ENCODE measurements at regions not wholly inside any gene's neighbourhood (a gene's known extent, or its start where the extent isn't known, plus 50 kb on each side); places are given as distances from the start of the nearest gene placed in this dataset.

- no peaks in the 10 kb centered on the region for H3K4me1 ChIP-seq (ENCODE audit: insufficient read depth, low read length)
- CTCF ChIA-PET (ENCODE audit: partially characterized antibody) = no interaction called here
- DNase-seq = no peak
- H3K27me3 Mint-ChIP-seq = no peaks in the 10 kb centered on the region
- H3K27me3 ChIP-seq (ENCODE audit: insufficient read depth, low read length) = no peaks in the 10 kb centered on the region
- no peaks in the 10 kb centered on the region for H3K36me3 ChIP-seq (ENCODE audit: insufficient read depth, low read length)
- no peaks in the 10 kb centered on the region for H3K4me1 Mint-ChIP-seq
- H3K4me3 Mint-ChIP-seq = no peak overlapping the region
- H3K27ac Mint-ChIP-seq = no peak overlapping the region
- POLR2A ChIA-PET (ENCODE audit: partially characterized antibody) = no interaction called here
- peaks cover 0 to 2% (median 0%) of the 10 kb centered on the region in 8 donors for H3K9me3 Mint-ChIP-seq
- no peaks in the 10 kb centered on the region for H3K36me3 Mint-ChIP-seq
- no peaks in the 10 kb centered on the region for H3K9me3 ChIP-seq (ENCODE audit: control insufficient read depth in 1 of 2, low read length in 2 of 2)
- intact Hi-C loops (cut with micrococcal nuclease) = no loop called here
- no peak overlapping the region for H3K27ac ChIP-seq (ENCODE audit: low read depth, low read length)
- H3K4me3 ChIP-seq (ENCODE audit: low read length in 2 of 2) = no peak overlapping the region
Measured at GRCh38 chr4:165630671-165631070, 242.4 kb upstream of the TLL1 start.

- Mint-ChIP-seq H3K4me1 (no peaks in the 10 kb centered on the region), H3K27ac (no peak overlapping the region), H3K27me3 (no peaks in the 10 kb centered on the region), H3K9me3 (peaks cover 0 to 3% (median 0%) of the 10 kb centered on the region in 8 donors), H3K36me3 (no peaks in the 10 kb centered on the region), H3K4me3 (no peak overlapping the region)
- H3K4me1 ChIP-seq (ENCODE audit: insufficient read depth, low read length) = no peaks in the 10 kb centered on the region
- intact Hi-C loops (cut with micrococcal nuclease) = no loop called here
- POLR2A ChIA-PET (ENCODE audit: partially characterized antibody) = no interaction called here
- CTCF ChIA-PET (ENCODE audit: partially characterized antibody) = no interaction called here
- DNase-seq = no peak
- H3K27me3 ChIP-seq (ENCODE audit: insufficient read depth, low read length) = no peaks in the 10 kb centered on the region
- H3K9me3 ChIP-seq (ENCODE audit: control insufficient read depth in 1 of 2, low read length in 2 of 2) = no peaks in the 10 kb centered on the region
- H3K36me3 ChIP-seq (ENCODE audit: insufficient read depth, low read length) = no peaks in the 10 kb centered on the region
- H3K27ac ChIP-seq (ENCODE audit: low read depth, low read length) = no peak overlapping the region
- H3K4me3 ChIP-seq (ENCODE audit: low read length in 2 of 2) = no peak overlapping the region
Measured at GRCh38 chr4:165631208-165631894, 241.7 kb upstream of the TLL1 start.

DNA sequence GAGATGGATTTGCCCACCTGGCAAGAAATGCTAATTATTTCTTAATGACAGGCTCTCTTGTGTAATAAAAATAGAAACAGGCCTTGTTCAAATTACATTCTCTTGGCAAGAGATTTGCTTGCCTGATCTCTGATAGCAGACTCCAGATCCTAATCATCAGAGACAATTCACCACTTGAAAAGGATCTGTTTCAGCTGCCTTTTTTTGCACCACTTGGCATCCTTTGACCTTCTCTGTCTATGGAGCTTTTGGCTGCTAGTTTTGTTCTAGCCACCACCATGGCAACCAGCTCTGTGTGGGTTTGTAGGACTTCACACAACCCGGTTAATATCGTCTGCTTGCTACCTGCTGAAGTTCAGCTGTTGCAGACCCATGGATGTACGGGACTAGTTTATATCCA is 241.1 kb upstream of the TLL1 start:
- CTCF ChIA-PET (ENCODE audit: partially characterized antibody) = no interaction called here
- intact Hi-C loops (cut with micrococcal nuclease) = no loop called here
- POLR2A ChIA-PET (ENCODE audit: partially characterized antibody) = no interaction called here
- H3K4me3 ChIP-seq (ENCODE audit: low read length in 2 of 2) = no peak overlapping the region
- H3K4me1 ChIP-seq (ENCODE audit: insufficient read depth, low read length) = no peaks in the 10 kb centered on the region
- H3K4me3 Mint-ChIP-seq = no peak overlapping the region
- no peaks in the 10 kb centered on the region for H3K36me3 ChIP-seq (ENCODE audit: insufficient read depth, low read length)
- H3K36me3 Mint-ChIP-seq = no peaks in the 10 kb centered on the region
- H3K9me3 Mint-ChIP-seq = peaks cover 0 to 4% (median 0%) of the 10 kb centered on the region in 8 donors
- H3K4me1 Mint-ChIP-seq = no peaks in the 10 kb centered on the region
- no peaks in the 10 kb centered on the region for H3K27me3 ChIP-seq (ENCODE audit: insufficient read depth, low read length)
- no peak for DNase-seq
- no peaks in the 10 kb centered on the region for H3K9me3 ChIP-seq (ENCODE audit: control insufficient read depth in 1 of 2, low read length in 2 of 2)
- no peak overlapping the region for H3K27ac ChIP-seq (ENCODE audit: low read depth, low read length)
- no peak overlapping the region for H3K27ac Mint-ChIP-seq
- H3K27me3 Mint-ChIP-seq = no peaks in the 10 kb centered on the region

DNA sequence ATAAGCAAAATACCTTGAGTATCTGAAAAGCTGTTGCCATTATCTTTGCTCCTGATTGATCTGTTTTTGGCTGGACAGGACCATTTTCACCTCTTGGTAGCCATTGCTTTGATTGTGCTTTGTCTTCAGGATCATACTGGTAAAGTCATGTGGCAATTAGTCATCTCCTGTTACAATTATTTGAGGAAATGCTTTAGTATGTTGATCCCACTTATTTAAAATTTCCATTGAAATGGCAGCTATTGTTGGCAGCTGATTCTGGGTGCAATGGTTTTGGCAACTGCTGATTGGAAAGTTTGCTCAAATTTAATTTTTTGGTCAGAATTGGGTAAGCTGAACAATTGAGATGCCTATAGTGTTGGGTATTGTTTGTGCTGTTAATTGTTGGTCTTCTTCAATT is 238.3 kb upstream of the TLL1 start:
- Mint-ChIP-seq H3K27ac (no peak overlapping the region), H3K27me3 (no peaks in the 10 kb centered on the region), H3K4me3 (no peak overlapping the region), H3K9me3 (peaks cover 0 to 4% (median 0%) of the 10 kb centered on the region in 8 donors), H3K36me3 (no peaks in the 10 kb centered on the region), H3K4me1 (no peaks in the 10 kb centered on the region)
- H3K4me1 ChIP-seq (ENCODE audit: insufficient read depth, low read length) = no peaks in the 10 kb centered on the region
- H3K9me3 ChIP-seq (ENCODE audit: control insufficient read depth in 1 of 2, low read length in 2 of 2) = no peaks in the 10 kb centered on the region
- H3K36me3 ChIP-seq (ENCODE audit: insufficient read depth, low read length) = no peaks in the 10 kb centered on the region
- DNase-seq = no peak
- intact Hi-C loops (cut with micrococcal nuclease) = no loop called here
- CTCF ChIA-PET (ENCODE audit: partially characterized antibody) = no interaction called here
- POLR2A ChIA-PET (ENCODE audit: partially characterized antibody) = no interaction called here
- no peak overlapping the region for H3K4me3 ChIP-seq (ENCODE audit: low read length in 2 of 2)
- no peaks in the 10 kb centered on the region for H3K27me3 ChIP-seq (ENCODE audit: insufficient read depth, low read length)
- no peak overlapping the region for H3K27ac ChIP-seq (ENCODE audit: low read depth, low read length)

DNA sequence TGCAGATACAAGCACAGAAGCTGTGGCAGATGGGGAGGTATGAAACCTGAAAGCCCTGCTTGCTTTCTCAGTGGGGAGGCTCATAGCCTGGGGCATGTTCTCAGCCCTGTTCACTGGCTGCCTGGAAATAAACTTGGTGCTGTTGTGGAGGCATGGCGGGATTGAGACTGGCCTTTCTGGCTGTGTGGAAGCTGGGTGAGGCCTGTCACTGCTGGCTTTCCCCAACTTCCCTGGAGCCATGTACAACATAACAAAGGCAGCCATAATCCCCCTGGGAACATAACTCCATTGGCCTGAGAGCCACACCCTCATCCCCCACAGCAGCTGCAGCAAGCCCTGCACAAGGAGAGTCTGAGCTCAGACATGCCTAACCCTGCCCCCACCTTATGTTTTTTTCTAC is 237.7 kb upstream of the TLL1 start:
- no peak overlapping the region for H3K4me3 Mint-ChIP-seq
- H3K4me3 ChIP-seq (ENCODE audit: low read length in 2 of 2) = no peak overlapping the region
- H3K4me1 ChIP-seq (ENCODE audit: insufficient read depth, low read length) = no peaks in the 10 kb centered on the region
- no peaks in the 10 kb centered on the region for H3K36me3 ChIP-seq (ENCODE audit: insufficient read depth, low read length)
- H3K27me3 Mint-ChIP-seq = no peaks in the 10 kb centered on the region
- intact Hi-C loops (cut with micrococcal nuclease) = no loop called here
- peak in 1 of 5 donors; percentile 28 for DNase-seq
- H3K27me3 ChIP-seq (ENCODE audit: insufficient read depth, low read length) = no peaks in the 10 kb centered on the region
- H3K4me1 Mint-ChIP-seq = no peaks in the 10 kb centered on the region
- ChIA-PET CTCF (ENCODE audit: partially characterized antibody) (no interaction called here), POLR2A (ENCODE audit: partially characterized antibody) (no interaction called here)
- H3K9me3 Mint-ChIP-seq = peaks cover 0 to 4% (median 0%) of the 10 kb centered on the region in 8 donors
- no peak overlapping the region for H3K27ac ChIP-seq (ENCODE audit: low read depth, low read length)
- H3K36me3 Mint-ChIP-seq = no peaks in the 10 kb centered on the region
- H3K27ac Mint-ChIP-seq = no peak overlapping the region
- H3K9me3 ChIP-seq (ENCODE audit: control insufficient read depth in 1 of 2, low read length in 2 of 2) = no peaks in the 10 kb centered on the region

DNA sequence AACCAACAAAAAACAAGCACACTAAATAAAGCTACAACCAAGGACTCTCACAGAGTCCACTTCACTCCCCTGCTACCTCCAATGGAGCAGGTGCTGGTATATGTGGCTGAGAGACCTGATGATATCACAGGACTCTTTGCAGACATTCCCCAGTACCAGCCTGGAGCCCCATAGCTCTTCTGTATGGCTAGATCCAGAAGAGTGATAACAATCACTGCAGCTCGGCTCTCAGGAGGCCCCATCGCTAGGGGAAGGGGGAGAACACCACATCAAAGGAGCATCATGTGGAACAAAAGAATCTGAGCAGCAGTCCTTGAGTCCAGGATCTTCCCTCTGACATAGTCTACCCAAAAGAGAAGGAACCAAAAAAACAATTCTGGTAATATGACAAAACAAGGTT is 237.1 kb upstream of the TLL1 start:
- no peaks in the 10 kb centered on the region for H3K27me3 Mint-ChIP-seq
- H3K4me3 Mint-ChIP-seq = no peak overlapping the region
- ChIA-PET CTCF (ENCODE audit: partially characterized antibody) (no interaction called here), POLR2A (ENCODE audit: partially characterized antibody) (no interaction called here)
- no peak overlapping the region for H3K27ac ChIP-seq (ENCODE audit: low read depth, low read length)
- no peaks in the 10 kb centered on the region for H3K36me3 Mint-ChIP-seq
- no peaks in the 10 kb centered on the region for H3K9me3 ChIP-seq (ENCODE audit: control insufficient read depth in 1 of 2, low read length in 2 of 2)
- DNase-seq = no peak
- H3K27me3 ChIP-seq (ENCODE audit: insufficient read depth, low read length) = no peaks in the 10 kb centered on the region
- peaks cover 0 to 4% (median 0%) of the 10 kb centered on the region in 8 donors for H3K9me3 Mint-ChIP-seq
- H3K27ac Mint-ChIP-seq = no peak overlapping the region
- H3K36me3 ChIP-seq (ENCODE audit: insufficient read depth, low read length) = no peaks in the 10 kb centered on the region
- H3K4me1 Mint-ChIP-seq = no peaks in the 10 kb centered on the region
- intact Hi-C loops (cut with micrococcal nuclease) = no loop called here
- no peak overlapping the region for H3K4me3 ChIP-seq (ENCODE audit: low read length in 2 of 2)
- H3K4me1 ChIP-seq (ENCODE audit: insufficient read depth, low read length) = no peaks in the 10 kb centered on the region

- Histone ChIP-seq H3K4me1 (ENCODE audit: insufficient read depth, low read length) (no peaks in the 10 kb centered on the region), H3K27ac (ENCODE audit: low read depth, low read length) (no peak overlapping the region), H3K4me3 (ENCODE audit: low read length in 2 of 2) (no peak overlapping the region), H3K27me3 (ENCODE audit: insufficient read depth, low read length) (no peaks in the 10 kb centered on the region), H3K9me3 (ENCODE audit: control insufficient read depth in 1 of 2, low read length in 2 of 2) (no peaks in the 10 kb centered on the region), H3K36me3 (ENCODE audit: insufficient read depth, low read length) (no peaks in the 10 kb centered on the region)
- H3K27me3 Mint-ChIP-seq = no peaks in the 10 kb centered on the region
- no peak overlapping the region for H3K4me3 Mint-ChIP-seq
- H3K27ac Mint-ChIP-seq = no peak overlapping the region
- no peaks in the 10 kb centered on the region for H3K36me3 Mint-ChIP-seq
- ChIA-PET CTCF (ENCODE audit: partially characterized antibody) (no interaction called here), POLR2A (ENCODE audit: partially characterized antibody) (no interaction called here)
- H3K9me3 Mint-ChIP-seq = no peaks in the 10 kb centered on the region
- no peaks in the 10 kb centered on the region for H3K4me1 Mint-ChIP-seq
- intact Hi-C loops (cut with micrococcal nuclease) = no loop called here
- DNase-seq = no peak
Measured at GRCh38 chr4:165651901-165652300, 221.1 kb upstream of the TLL1 start.

- POLR2A ChIA-PET (ENCODE audit: partially characterized antibody) = no interaction called here
- Mint-ChIP-seq H3K4me1 (no peaks in the 10 kb centered on the region), H3K36me3 (no peaks in the 10 kb centered on the region), H3K27me3 (no peaks in the 10 kb centered on the region), H3K9me3 (no peaks in the 10 kb centered on the region), H3K4me3 (no peak overlapping the region), H3K27ac (no peak overlapping the region)
- no peaks in the 10 kb centered on the region for H3K27me3 ChIP-seq (ENCODE audit: insufficient read depth, low read length)
- intact Hi-C loops (cut with micrococcal nuclease) = no loop called here
- H3K4me1 ChIP-seq (ENCODE audit: insufficient read depth, low read length) = no peaks in the 10 kb centered on the region
- no peaks in the 10 kb centered on the region for H3K9me3 ChIP-seq (ENCODE audit: control insufficient read depth in 1 of 2, low read length in 2 of 2)
- CTCF ChIA-PET (ENCODE audit: partially characterized antibody) = no interaction called here
- no peak for DNase-seq
- no peak overlapping the region for H3K4me3 ChIP-seq (ENCODE audit: low read length in 2 of 2)
- no peaks in the 10 kb centered on the region for H3K36me3 ChIP-seq (ENCODE audit: insufficient read depth, low read length)
- no peak overlapping the region for H3K27ac ChIP-seq (ENCODE audit: low read depth, low read length)
Measured at GRCh38 chr4:165654556-165654955, 218.5 kb upstream of the TLL1 start.

Measured in CD4-positive, alpha-beta memory T cell (primary cell).